Erythroblast (primary cell): ENCODE measurements at regions not wholly inside any gene's neighbourhood (a gene's known extent, or its start where the extent isn't known, plus 50 kb on each side); places are given as distances from the start of the nearest gene placed in this dataset.
"Not testable (repeated sequence)": the region's sequence is repeated elsewhere in the genome, so short reads cannot be mapped to it uniquely, and the experiment has no call there.

ENCODE experiments used
- DNase-seq, 2 experiments: peaks; one replicate each; lab custom pipeline; 2025; lab: John Stamatoyannopoulos, UW
- GATA1 ChIP-seq: IDR thresholded peaks from 2 replicates; pipeline ENCODE4 v1.6.1; 2011; ENCODE audit warnings: low read depth, mild to moderate bottlenecking, control low read depth, low read length, moderate library complexity
- POLR2A ChIP-seq: IDR thresholded peaks from 2 replicates; pipeline ENCODE4 v1.6.1; 2011; ENCODE audit warnings: mild to moderate bottlenecking, low read length

- no peak for DNase-seq
- no peak for TF ChIP-seq GATA1
- TF ChIP-seq POLR2A, result no peak
Observed at GRCh38 chr3:23704298-23704697, 101.5 kb upstream of the UBE2E1 start.

GRCh38 chr3:23706111-23706510 is 99.6 kb upstream of the UBE2E1 start:
- TF ChIP-seq POLR2A (no peak), GATA1 (no peak)
- no peak for DNase-seq

GRCh38 chr3:23709987-23710386 is 95.8 kb upstream of the UBE2E1 start:
- TF ChIP-seq GATA1, result no peak
- no peak for TF ChIP-seq POLR2A

GRCh38 chr3:23710555-23710954 is 95.2 kb upstream of the UBE2E1 start:
- DNase-seq, result no peak
- TF ChIP-seq POLR2A (no peak), GATA1 (no peak)

More at GRCh38 chr3:23709987-23710386, 95.8 kb upstream of the UBE2E1 start:
- DNase-seq, result no peak

- no peak for DNase-seq
- TF ChIP-seq POLR2A, result no peak
- TF ChIP-seq GATA1, result no peak
Observed at GRCh38 chr3:23711916-23712494, 93.8 kb upstream of the UBE2E1 start.

GRCh38 chr3:23712656-23713559 is 92.8 kb upstream of the UBE2E1 start:
- no peak for DNase-seq
- TF ChIP-seq POLR2A (no peak), GATA1 (no peak)

GRCh38 chr3:23713641-23714040 is 92.1 kb upstream of the UBE2E1 start:
- TF ChIP-seq POLR2A (no peak), GATA1 (no peak)
- DNase-seq, result no peak

GRCh38 chr3:23720059-23720458 is 85.7 kb upstream of the UBE2E1 start:
- DNase-seq, result no peak
- TF ChIP-seq POLR2A (no peak), GATA1 (no peak)

GRCh38 chr3:23720885-23721284 is 84.9 kb upstream of the UBE2E1 start:
- DNase-seq, result no peak
- TF ChIP-seq GATA1, result no peak
- no peak for TF ChIP-seq POLR2A

- TF ChIP-seq POLR2A, result no peak
- DNase-seq, result no peak
Observed at GRCh38 chr3:23723141-23723540, 82.6 kb upstream of the UBE2E1 start.

GRCh38 chr3:23723930-23724329 is 81.8 kb upstream of the UBE2E1 start:
- TF ChIP-seq GATA1, result no peak
- no peak for TF ChIP-seq POLR2A

GRCh38 chr3:23726811-23727548 is 78.8 kb upstream of the UBE2E1 start:
- no peak for TF ChIP-seq POLR2A
- TF ChIP-seq GATA1, result no peak
- DNase-seq, result no peak

More at GRCh38 chr3:23723930-23724329, 81.8 kb upstream of the UBE2E1 start:
- no peak for DNase-seq

GRCh38 chr3:23728601-23729117 is 77.1 kb upstream of the UBE2E1 start:
- TF ChIP-seq GATA1 (no peak), POLR2A (no peak)
- DNase-seq, result no peak

- not testable (repeated sequence) for DNase-seq
Observed at GRCh38 chr3:23729362-23729761, 76.4 kb upstream of the UBE2E1 start.
